ENCODE measurements at regions not wholly inside any gene's neighbourhood (a gene's known extent, or its start where the extent isn't known, plus 50 kb on each side); places are given as distances from the start of the nearest gene placed in this dataset.
"Not testable (repeated sequence)": the region's sequence is repeated elsewhere in the genome, so short reads cannot be mapped to it uniquely, and the experiment has no call there.

GRCh38 chr3:154851644-154852043, 228.5 kb upstream of the MME start:
- TF ChIP-seq, protein P1, sequence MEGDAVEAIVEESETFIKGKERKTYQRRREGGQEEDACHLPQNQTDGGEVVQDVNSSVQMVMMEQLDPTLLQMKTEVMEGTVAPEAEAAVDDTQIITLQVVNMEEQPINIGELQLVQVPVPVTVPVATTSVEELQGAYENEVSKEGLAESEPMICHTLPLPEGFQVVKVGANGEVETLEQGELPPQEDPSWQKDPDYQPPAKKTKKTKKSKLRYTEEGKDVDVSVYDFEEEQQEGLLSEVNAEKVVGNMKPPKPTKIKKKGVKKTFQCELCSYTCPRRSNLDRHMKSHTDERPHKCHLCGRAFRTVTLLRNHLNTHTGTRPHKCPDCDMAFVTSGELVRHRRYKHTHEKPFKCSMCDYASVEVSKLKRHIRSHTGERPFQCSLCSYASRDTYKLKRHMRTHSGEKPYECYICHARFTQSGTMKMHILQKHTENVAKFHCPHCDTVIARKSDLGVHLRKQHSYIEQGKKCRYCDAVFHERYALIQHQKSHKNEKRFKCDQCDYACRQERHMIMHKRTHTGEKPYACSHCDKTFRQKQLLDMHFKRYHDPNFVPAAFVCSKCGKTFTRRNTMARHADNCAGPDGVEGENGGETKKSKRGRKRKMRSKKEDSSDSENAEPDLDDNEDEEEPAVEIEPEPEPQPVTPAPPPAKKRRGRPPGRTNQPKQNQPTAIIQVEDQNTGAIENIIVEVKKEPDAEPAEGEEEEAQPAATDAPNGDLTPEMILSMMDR (IDR thresholded peaks at IDR 0.05; ENCODE audit: insufficient read depth, low read depth, low read length, missing control alignments), result no peak
- no peak for DNase-seq (ENCODE audit: low read depth)
- H3K4me3 ChIP-seq (ENCODE audit: low read depth, low read length), result no peak overlapping the region

GRCh38 chr3:154850921-154851320, 229.2 kb upstream of the MME start:
- no peak for DNase-seq (ENCODE audit: low read depth)
- TF ChIP-seq, protein P1 (IDR thresholded peaks at IDR 0.05; ENCODE audit: insufficient read depth, low read depth, low read length, missing control alignments), result no peak
- H3K4me3 ChIP-seq (ENCODE audit: low read depth, low read length), result no peak overlapping the region

DNA sequence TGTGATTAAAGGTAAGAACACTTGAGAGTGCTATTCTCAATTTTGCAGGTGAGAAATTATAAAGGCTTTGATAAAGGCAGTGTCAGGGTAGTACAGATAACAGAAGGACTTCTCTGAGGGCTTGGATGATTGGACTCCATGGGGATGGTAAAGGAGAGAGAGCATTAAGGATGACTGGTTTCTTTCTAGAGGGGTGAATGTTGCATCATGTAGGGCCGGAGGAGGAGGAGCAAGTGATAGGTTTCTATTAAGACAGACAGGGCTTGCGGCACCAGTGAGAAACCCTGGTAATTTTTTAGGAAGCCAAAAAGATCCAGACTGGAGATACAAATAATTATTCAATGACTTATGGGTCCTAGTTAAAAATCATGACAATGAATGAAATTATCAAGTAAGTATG, 230.7 kb upstream of the MME start:
- no peak overlapping the region for H3K4me3 ChIP-seq (ENCODE audit: low read depth, low read length)
- DNase-seq (ENCODE audit: low read depth), result no peak
- TF ChIP-seq, protein P1 (IDR thresholded peaks at IDR 0.05; ENCODE audit: insufficient read depth, low read depth, low read length, missing control alignments), result no peak

- DNase-seq (ENCODE audit: low read depth), result no peak
- no peak overlapping the region for H3K4me3 ChIP-seq (ENCODE audit: low read depth, low read length)
- TF ChIP-seq, protein P1 (IDR thresholded peaks at IDR 0.05; ENCODE audit: insufficient read depth, low read depth, low read length, missing control alignments), result no peak
Observed at GRCh38 chr3:154844863-154845262, 235.3 kb upstream of the MME start.

DNA sequence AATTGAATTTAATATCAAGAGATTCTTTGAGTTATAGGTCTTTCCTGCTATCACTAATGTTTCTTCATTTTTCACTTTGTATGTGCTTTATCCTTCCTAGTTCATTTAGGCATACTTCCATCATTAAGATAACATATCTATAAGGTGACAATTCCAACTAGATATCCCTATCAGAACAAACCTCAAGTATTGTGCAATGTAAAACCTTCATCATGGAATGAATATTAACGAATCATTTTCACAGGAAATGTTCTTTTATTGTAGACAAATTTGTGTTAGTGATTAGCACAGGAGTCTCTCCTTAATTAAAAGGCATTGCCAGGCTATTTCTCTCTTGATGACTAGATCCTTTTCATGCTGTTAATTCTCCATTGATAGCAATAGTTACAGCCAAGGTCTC, 236.5 kb upstream of the MME start:
- no peak for DNase-seq (ENCODE audit: low read depth)
- TF ChIP-seq, protein P1 (IDR thresholded peaks at IDR 0.05; ENCODE audit: insufficient read depth, low read depth, low read length, missing control alignments), result no peak
- no peak overlapping the region for H3K4me3 ChIP-seq (ENCODE audit: low read depth, low read length)

DNA sequence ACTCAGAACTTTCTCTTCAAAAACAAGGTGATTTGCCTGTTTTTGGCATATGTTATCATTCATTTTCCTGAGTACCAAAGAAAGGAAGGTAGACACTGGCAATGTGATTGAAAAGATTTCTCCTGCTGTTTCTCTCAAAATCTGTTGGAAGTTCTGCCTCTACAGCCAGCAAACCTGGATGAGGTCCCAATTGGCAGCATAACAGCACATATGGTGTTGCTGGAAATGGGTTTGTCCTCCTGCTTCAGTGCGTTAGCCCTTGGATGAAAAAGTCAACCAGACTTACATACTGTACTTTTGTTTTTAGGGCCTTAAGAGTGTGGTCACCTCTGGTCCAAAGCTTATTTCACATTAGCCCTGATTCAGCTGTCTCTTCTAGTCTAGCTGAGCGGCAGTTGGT, 237.6 kb upstream of the MME start:
- TF ChIP-seq, protein P1 (IDR thresholded peaks at IDR 0.05; ENCODE audit: insufficient read depth, low read depth, low read length, missing control alignments), result no peak
- DNase-seq (ENCODE audit: low read depth), result no peak
- no peak overlapping the region for H3K4me3 ChIP-seq (ENCODE audit: low read depth, low read length)

GRCh38 chr3:154835639-154836038, 244.5 kb upstream of the MME start:
- DNase-seq (ENCODE audit: low read depth), result no peak

DNA sequence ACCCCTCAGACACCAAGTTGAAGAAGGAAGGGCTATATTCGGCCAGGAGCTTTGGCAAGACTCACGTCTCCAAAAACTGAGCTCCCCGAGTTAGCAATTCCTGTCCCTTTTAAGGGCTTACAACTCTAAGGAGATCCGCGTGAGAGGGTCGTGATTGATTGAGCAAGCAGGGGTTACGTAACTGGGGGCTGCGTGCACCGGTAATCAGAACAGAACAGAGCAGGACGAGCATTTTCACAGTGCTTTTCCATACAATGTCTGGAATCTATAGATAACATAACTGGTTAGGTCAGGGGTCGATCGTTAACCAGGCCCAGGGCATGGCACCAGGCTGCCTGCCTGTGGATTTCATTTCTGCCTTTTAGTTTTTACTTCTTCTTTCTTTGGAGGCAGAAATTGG, 245.3 kb upstream of the MME start:
- DNase-seq (ENCODE audit: low read depth); H3K4me3 ChIP-seq (ENCODE audit: low read depth, low read length): not testable (repeated sequence)

More at GRCh38 chr3:154835639-154836038, 244.5 kb upstream of the MME start:
- TF ChIP-seq, protein P1 (IDR thresholded peaks at IDR 0.05; ENCODE audit: insufficient read depth, low read depth, low read length, missing control alignments), result no peak
- H3K4me3 ChIP-seq (ENCODE audit: low read depth, low read length), result no peak overlapping the region
